NCI-H2227 (cell line): ENCODE measurements at regions not wholly inside any gene's neighbourhood (a gene's known extent, or its start where the extent isn't known, plus 50 kb on each side); places are given as distances from the start of the nearest gene placed in this dataset.
"Not testable (repeated sequence)": the region's sequence is repeated elsewhere in the genome, so short reads cannot be mapped to it uniquely, and the experiment has no call there.

Source experiments
- DNase-seq: peaks from one replicate; lab custom pipeline; 2025; ENCODE audit not compliant: unreplicated experiment; lab: John Stamatoyannopoulos, UW

DNA sequence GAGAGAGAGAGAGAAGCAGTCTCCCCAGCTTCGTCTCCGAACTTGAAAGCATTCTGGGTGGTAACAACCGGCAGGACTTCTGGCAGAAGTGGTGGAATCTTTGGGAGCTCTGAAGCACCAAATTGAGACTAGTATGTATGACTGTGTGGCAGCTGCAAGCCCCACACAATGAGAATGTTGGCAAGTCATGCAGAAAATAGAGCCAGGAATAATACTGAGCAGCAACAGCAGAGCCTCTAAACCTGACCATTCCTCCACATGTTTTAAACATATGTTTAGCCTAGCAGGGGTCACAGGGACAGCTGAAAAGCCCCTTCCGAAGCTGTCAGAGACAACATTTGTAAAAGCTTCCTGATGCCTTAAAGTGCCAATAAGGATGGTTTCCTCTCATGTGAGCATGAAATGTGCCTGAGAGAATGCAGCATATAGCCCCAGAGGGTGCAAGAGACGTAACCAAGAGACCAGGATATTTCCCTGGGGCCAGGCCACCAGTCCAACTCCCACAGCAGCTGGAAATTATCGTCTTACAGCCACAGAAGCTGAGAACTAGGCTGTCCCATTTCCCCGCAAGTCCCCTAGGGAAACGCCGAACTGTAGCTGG is 178.6 kb upstream of the CCDC54 start:
- DNase-seq, result no peak

DNA sequence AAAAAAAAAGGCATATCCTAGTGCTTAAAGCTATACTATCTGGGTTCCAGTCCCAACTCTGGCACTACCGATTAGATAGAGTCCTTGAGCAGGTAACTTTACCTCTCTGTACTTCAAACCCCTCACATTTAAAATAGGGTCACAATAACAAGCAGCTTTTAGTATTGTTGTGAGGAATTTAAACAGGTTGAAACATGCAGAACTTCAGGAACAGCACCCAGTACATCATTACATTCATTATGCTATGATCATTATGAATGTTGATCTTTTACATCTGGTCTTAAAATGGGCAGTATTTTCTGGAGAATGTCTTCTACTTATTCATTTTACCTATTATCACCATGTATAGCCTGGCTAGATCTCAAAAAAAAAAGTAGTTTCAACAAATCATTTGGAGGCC is 176.1 kb upstream of the CCDC54 start:
- no peak for DNase-seq

DNA sequence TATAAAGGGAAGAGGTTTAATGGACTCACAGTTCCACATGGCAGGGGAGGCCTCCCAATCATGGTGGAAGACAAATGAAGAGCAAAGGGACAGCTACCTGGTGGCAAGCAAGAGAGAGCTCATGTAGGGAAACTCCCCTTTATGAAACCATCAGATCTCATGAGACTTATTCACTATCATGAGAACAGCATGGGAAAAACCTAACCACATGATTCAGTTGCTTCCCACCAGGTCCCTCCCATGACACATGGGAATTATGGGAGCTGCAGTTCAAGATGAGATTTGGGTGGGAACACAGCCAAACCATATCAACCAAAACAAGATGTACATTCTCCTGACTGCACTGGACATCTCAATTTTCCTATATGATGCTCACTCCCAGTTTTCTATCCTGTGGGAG is 174.4 kb upstream of the CCDC54 start:
- not testable (repeated sequence) for DNase-seq

DNA sequence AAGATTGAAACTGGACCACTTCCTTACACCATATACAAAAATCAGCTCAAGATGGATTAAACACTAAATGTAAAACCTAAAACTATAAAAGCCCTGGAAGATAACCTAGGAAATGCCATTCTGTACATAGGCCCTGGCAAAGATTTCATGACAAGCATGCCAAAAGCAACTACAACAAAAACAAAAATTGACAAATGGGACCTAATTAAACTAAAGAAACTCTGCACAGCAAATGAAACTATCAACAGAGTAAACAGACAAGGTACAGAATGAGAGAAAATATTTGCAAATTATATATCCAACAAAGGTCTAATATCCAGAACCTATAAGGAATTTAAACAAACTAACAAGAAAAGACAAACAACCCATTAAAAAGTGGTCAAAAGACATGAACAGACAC is 173.1 kb upstream of the CCDC54 start:
- no peak for DNase-seq

DNA sequence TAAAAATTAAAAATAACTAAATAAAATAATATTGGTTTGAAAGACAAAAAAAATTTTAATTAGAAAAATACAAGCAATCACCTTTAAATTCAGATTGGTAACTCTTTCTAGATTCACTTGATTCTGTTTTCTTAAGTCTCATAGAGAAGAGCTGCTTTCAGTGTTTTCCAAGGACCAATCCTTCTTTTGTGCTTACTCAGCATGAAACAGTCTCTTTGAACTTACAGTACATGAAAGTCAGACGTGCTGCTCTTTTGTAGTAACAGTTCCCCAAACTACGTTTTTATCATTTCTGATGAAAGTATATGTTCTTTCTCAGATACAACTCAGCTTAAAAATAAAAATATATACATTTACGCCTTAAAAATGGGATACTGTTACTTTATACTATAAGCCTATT is 171.9 kb upstream of the CCDC54 start:
- DNase-seq, result no peak

DNA sequence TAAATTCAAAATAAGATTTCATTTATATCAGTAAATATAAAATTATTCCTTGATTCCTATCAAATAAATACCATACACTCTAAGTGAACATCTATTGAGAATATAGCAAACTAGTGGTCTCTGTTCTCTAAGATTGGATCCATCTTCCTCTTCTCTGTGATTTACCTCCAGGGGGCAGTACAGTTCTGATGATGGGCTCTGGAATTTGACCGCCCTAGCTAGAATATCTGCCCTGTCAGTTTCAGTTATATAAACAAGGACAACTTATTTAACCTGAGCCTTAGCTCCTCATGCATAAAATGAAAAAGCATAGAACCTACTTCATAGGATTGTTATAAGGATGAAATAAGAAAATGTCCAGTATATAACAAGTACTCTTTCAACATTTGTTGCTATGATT is 171.1 kb upstream of the CCDC54 start:
- DNase-seq, result no peak

DNA sequence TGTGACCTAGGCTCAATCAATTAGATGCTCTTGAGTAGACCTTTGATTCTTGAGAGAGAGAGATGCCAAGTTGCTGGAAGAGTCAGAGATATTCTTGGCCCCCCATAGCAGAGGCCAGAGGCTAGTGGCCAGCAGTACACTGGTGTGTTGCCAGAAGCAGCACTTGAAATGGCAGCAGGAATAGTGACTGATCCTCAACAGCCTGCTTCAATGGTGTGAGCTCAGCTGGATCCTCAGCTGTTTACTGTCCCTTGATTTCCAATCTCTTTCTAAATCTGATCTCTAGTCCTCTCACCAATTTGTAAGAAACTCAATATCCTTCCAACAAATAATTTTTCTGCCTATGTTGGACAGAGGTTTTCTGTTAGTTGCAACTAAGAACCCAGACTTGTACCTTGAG is 170.3 kb upstream of the CCDC54 start:
- no peak for DNase-seq

DNA sequence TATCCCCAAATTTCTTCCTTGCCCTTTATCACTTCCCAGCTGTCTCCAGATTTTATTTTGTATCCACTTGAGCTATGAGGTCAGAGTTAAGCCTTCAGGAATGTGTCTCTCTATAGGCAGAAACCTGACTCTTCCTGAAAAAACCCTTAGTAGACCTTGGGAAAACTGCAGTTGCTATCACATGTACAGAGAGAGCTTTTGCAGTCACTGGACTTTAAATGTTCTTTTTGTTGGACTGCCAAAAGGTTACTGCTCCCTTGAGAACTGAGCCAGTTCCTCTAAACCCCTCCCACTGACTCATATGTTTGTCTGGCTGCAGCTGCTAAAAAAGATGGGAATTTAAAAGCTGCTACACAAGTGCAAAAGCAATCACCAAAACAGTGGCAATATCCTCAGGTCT is 169.1 kb upstream of the CCDC54 start:
- DNase-seq, result no peak

DNA sequence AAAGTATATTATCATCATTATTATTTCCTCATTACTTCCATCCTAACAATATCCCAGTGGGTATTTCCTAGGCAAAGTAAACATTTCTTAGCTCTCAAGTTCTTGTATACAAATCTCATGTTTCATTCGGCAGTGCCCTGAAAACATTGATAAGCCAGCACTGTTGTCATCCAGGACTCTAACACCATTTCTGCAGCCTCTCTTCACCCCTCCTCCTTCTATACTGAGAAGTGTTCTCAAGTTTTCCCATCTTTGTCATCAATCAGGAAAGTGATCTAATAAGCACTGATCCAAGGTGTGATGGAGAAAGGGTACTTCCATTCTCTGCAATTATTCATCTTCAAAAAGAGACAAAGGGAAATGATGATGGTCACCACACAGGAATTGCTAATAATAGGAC is 168.4 kb upstream of the CCDC54 start:
- no peak for DNase-seq

DNA sequence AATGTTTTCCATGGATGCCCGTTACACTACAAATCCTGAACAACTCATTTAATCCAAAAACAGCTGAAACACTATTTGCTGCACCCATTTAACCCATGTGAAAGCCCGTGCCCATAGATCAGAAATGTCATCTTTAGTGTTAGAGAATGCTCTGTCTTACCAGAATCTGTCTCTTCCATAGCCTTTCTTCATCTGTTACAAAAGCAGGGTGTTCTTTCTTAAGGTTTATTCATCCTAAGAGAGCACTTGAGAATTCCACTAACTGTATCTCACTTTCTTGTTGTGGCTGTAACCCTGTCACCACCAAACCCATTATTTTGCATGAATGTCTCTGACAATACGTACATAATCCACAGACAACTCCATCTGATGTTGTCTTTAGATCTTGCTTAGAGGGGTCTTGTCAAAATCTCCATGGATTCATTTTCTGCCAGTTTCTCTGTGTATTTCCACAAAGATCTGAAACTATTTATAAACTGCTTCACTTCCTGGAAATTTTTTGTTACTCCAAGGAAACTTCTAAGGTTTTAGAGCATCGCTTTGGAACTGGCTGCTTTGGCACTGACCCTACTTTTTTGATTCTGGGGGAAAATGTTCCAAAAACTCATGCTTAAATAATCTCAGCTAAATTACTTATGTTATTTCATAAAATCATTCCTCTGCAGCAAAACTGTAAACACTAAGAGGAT is 167.8 kb upstream of the CCDC54 start:
- no peak for DNase-seq

DNA sequence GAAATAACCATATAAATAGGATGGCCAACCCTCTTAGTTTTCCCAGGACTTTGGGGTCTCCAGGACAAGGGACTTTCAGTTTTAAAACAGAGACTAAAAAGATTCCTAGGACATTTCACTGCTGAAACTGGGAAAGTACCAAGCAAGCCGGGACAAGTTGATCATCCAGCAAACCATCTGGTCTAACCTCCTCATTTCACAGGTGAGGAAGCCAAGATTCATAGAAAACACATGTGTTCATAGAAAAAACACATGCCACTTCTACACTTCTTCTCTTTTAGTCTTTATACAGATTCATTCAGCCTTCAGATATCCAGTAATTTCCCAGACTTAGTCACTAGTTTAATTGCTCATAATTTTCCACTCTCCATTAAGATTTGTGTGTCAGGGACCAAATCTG is 165.6 kb upstream of the CCDC54 start:
- DNase-seq, result no peak

DNA sequence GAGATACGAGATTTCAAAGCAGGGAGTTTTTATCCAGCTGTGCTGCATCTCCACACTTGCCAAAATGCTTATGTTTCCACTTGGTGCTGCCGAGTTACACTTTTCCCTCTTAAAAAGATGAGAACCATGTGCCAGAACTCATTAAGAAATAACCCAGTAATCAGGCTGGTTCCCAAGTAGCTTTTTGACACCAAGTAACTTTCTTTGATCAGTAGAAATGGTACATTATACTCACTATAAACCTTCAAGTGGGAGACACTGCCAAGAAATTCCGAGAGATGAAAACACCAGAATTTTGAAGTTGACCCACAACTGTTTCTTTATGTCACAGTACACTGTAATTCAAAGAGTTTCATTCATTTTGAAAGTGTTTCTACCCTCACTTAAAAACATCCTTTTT is 164.6 kb upstream of the CCDC54 start:
- DNase-seq, result no peak

DNA sequence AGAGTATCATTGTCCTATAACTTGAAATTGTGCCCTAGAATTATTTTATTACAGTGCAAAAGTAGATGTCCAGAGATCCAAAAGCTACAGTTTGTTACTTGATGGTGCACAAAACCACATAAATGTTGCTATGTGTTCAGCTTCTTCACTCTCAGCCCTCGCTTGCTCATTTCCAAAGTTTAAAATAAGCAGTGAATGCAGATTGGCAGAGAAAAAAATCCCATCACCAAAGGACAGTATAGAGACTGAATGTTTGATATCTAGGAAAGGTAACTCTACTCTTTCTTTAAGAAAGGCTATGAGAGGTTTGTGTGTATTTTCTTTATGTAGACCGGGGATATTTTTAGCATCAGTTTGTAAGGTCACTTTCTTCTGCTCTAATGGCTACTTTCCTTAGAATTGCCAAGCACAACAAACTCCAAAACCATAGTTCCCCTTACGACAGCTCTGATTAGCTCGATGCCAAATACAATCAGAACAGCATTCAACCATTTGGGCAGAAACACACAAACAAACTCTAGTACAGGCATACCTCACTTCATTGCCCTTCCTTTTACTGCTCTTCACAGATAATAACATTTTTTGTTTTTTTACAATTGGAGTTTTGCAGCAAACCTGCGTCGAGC is 164.1 kb upstream of the CCDC54 start:
- DNase-seq, result no peak

DNA sequence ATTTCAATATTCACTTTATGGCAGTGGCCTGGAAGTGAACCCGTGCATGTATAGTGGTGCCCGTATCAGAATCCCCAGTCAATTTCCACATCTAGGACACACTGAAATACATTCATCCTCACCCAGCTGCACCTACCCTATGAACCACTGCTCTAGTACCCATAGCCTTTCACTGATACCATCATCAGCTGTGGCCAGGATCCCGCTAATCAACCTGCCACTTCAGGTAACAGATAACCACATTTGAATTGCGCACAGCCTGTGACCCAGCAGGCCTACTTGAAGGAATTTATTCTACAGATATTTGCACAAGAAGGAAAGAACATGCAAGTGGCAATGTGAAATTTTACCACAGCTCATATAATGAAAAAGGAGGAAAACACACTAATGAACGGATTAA is 161.0 kb upstream of the CCDC54 start:
- no peak for DNase-seq

DNA sequence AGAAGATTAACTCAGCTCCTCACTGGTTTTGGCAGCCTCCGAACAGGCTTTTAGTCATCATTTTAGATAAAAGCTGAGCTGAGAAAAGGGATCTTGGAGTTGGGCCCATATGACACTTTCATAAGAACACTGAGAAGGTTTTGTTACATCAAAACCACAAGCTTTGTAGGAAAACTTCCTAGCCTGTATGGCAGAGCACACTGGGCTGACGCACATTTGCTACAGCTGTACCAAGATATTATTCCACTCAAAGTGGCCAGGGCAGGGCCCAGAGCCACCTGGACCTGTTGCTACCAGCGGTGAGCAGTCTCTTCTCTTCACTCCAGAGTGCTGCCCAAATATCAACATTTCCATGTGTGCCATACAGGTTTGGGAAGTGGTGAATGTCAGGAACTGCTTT is 160.5 kb upstream of the CCDC54 start:
- no peak for DNase-seq

DNA sequence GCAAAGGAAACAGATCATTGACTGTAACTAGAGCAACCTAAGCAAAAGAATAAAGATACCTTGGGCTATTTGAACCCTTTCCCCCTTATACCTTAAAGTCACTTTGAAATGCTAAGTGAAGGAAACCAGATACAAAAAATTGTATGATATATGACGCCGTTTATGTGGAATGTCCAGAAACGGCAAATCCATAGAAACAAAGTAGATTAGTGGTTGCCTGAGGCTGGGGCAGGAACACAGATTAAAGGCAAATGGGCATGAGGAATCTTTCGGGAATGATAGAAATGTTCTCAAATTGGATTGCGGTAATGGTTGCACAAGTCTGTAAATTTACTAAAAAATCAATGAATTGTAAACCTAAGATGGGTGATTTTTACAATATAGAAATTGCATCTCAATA is 160.1 kb upstream of the CCDC54 start:
- no peak for DNase-seq

DNA sequence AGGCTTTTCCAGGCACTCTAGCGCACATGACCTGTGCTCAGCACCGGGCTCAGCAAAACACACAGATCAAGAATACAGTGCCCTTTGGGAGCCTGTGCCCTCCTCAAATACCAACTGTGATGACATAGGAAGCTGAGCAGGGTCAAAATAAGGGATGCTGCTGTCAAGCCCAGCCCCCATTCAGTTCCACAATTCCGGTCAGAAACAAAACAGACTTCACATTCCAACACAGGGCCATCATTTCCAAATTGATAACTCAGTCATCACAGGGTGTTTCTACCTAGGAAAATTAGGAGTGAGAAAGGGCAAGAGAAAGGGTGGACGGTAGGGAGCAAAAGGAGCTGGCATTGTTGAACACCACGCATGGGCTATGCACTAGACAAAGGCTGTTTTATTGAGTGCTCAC is 158.4 kb upstream of the CCDC54 start:
- no peak for DNase-seq

DNA sequence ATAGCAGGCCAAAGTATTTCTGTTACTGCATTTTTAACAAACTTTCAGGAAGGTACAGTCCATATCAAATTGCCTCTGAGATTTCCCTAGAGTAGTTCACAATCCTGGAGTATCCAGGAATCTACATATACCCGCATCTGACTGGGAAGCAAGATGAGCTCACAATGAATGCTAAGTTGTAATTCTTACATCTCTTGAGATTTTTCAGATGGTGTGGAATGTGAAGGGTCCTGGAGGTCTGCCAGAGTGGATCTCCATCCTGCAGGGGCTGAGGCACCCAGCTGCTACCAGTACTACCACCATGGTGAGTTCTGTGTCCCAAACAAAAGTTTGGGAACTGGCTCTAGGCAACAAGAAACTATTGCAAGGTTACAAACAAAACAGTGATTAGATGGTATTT is 156.7 kb upstream of the CCDC54 start:
- DNase-seq, result no peak

DNA sequence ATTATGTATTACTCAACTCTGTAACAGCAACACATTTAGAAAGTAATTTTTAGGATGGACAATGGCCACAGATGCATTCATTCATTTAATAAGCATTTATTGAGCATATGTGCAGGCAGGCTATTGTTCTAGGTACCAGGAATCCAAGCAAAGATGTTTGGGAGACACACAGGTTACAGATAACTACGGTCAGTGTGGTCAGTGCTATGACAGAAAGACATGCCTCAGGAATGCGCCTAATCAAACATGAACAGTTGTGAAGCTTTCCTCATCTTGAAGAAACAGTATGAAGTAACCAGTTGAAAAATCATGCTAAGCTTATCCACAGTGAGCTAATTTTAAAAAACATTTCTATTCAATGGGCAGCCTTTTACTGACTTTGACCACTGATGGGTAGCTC is 155.4 kb upstream of the CCDC54 start:
- no peak for DNase-seq

DNA sequence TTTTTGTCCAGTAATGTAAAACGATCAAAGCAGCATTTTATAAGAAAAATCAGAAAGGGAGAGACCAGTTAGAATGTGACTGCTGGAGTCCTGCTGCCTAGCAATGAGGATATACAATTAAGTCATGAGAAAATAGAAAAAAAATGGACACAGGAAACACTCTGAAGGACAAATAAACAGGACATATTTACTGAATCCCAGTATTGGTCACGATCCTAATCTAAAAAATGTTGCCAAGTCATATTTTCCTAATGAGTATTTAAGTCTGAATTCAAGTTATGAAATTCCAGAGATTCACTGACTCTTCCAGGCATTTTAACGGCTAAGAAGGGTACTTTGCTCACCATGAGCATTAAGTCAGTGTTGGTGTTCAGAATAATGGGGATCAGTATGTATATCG is 154.3 kb upstream of the CCDC54 start:
- DNase-seq, result no peak

DNA sequence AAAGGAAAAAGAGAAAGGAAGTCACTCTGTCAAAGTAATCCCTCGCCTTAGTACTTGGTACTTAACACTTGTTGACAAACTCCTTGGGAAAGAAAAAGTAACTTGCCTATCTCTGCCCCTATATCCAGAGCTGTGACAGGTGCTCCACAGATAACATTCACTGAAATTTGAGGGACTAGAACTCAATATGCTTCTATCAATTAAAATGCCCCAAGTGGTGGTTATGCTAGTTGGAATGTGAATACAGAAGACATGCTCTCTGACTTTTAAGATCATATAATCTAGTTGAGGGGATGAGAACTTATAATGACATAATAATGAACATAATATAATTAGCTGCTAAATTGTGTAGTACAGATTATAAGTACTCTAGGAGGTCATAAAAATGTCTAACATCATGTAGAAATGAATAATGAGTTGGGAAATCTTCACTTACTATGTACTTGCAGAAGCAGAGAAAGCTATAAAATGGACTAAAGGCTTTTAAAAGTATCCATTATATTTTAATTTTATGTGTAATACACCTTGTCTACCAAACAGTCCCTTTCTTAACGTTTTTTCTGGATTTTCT is 153.1 kb upstream of the CCDC54 start:
- DNase-seq, result no peak

DNA sequence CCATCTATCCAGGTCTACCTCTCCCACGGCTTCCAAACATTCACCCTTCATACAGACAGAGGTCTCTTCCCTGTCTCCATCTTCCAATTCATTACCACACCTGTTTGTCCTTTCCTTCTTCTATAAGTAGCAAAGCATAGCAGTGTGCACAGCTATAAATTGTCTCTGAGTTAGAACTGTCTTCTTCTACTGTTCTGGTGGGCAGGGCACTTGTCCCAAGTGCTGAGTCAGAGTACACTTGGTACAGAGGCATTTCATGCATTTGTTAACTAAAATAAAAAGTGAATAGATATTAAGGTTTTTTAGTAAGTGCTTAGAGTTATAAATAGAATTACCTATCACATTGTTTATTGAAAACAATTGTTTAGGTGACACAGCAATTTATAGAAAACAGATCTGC is 150.1 kb upstream of the CCDC54 start:
- no peak for DNase-seq
